ENCODE measurements at regions not wholly inside any gene's neighbourhood (a gene's known extent, or its start where the extent isn't known, plus 50 kb on each side); places are given as distances from the start of the nearest gene placed in this dataset.

GRCh38 chr2:59440491-59440890, 1113.0 kb downstream of the BCL11A start:
- no TSS peak for BruUV-seq (replicated peaks)
- ChIA-PET POLR2A (no interaction called here), CTCF (no interaction called here)
- Histone ChIP-seq H3K4me1 (ENCODE audit: control insufficient read depth, insufficient read depth, low read length) (no peaks in the 10 kb centered on the region), H3K27me3 (ENCODE audit: control insufficient read depth, insufficient read depth, low read length) (no peaks in the 10 kb centered on the region), H3K27ac (ENCODE audit: low read length) (no peak overlapping the region), H3K9me3 (ENCODE audit: control insufficient read depth, insufficient read depth, low read depth, low read length) (no peaks in the 10 kb centered on the region), H3K36me3 (ENCODE audit: control insufficient read depth, insufficient read depth, low read length) (no peaks in the 10 kb centered on the region), H3K4me3 (ENCODE audit: low read depth in 2 of 2, low read length in 2 of 2) (no peak overlapping the region)
- ATAC-seq: no peak
- TF ChIP-seq POLR2AphosphoS5 (IDR thresholded peaks at IDR 0.05; ENCODE audit: low read depth, low read length) (no peak), TCF7L2 (IDR thresholded peaks at IDR 0.05; ENCODE audit: low read depth, low read length) (no peak), SIN3A (IDR thresholded peaks at IDR 0.05; ENCODE audit: borderline replicate concordance, insufficient read depth, low read depth, low read length) (no peak), REST (IDR thresholded peaks at IDR 0.05; ENCODE audit: insufficient read depth in 1 of 2, low read depth in 2 of 2, low read length in 1 of 2) (no peak), CTCF (IDR thresholded peaks at IDR 0.05) (no peak)
- no peak for DNase-seq (ENCODE audit: low read depth, low spot score)
- intact Hi-C loops (cut with micrococcal nuclease; ENCODE audit: unreplicated experiment): no loop called here
- in situ Hi-C loops (cut with HindIII; ENCODE audit: low pct_unique_long_range_greater_than_20kb, low sequenced_read_pairs): no loop called here

- H3K9me3 ChIP-seq (ENCODE audit: control insufficient read depth, insufficient read depth, low read depth, low read length): no peaks in the 10 kb centered on the region
- H3K27ac ChIP-seq (ENCODE audit: low read length): no peak overlapping the region
- BruUV-seq (replicated peaks): no TSS peak
- H3K36me3 ChIP-seq (ENCODE audit: control insufficient read depth, insufficient read depth, low read length): no peaks in the 10 kb centered on the region
- ChIA-PET CTCF (no interaction called here), POLR2A (no interaction called here)
- no peak overlapping the region for H3K4me3 ChIP-seq (ENCODE audit: low read depth in 2 of 2, low read length in 2 of 2)
- TF ChIP-seq REST (IDR thresholded peaks at IDR 0.05; ENCODE audit: insufficient read depth in 1 of 2, low read depth in 2 of 2, low read length in 1 of 2) (no peak), CTCF (IDR thresholded peaks at IDR 0.05) (no peak), SIN3A (IDR thresholded peaks at IDR 0.05; ENCODE audit: borderline replicate concordance, insufficient read depth, low read depth, low read length) (no peak), TCF7L2 (IDR thresholded peaks at IDR 0.05; ENCODE audit: low read depth, low read length) (no peak), POLR2AphosphoS5 (IDR thresholded peaks at IDR 0.05; ENCODE audit: low read depth, low read length) (no peak)
- in situ Hi-C loops (cut with HindIII; ENCODE audit: low pct_unique_long_range_greater_than_20kb, low sequenced_read_pairs) (no loop called here), intact Hi-C loops (cut with micrococcal nuclease; ENCODE audit: unreplicated experiment) (no loop called here)
- no peak for ATAC-seq
- no peak for DNase-seq (ENCODE audit: low read depth, low spot score)
- no peaks in the 10 kb centered on the region for H3K4me1 ChIP-seq (ENCODE audit: control insufficient read depth, insufficient read depth, low read length)
- H3K27me3 ChIP-seq (ENCODE audit: control insufficient read depth, insufficient read depth, low read length): no peaks in the 10 kb centered on the region
Observed at GRCh38 chr2:59435635-59436034, 1117.8 kb downstream of the BCL11A start.
